Skeletal muscle tissue (tissue), 3 donors: ENCODE measurements at regions not wholly inside any gene's neighbourhood (a gene's known extent, or its start where the extent isn't known, plus 50 kb on each side); places are given as distances from the start of the nearest gene placed in this dataset.

ENCODE experiments used
- H3K27ac ChIP-seq: one replicate; pipeline ENCODE4 v1.7.0; 2013; ENCODE audit warnings: mild to moderate bottlenecking, low read depth, low read length, inconsistent platforms
- H3K27me3 ChIP-seq, 3 donors: one replicate each; pipeline ENCODE4 v1.7.0; 2013; ENCODE audit warnings: low read length in 3 of 3; ENCODE audit not compliant: control insufficient read depth in 3 of 3, insufficient read depth in 3 of 3
- H3K36me3 ChIP-seq, 3 donors: one replicate each; pipeline ENCODE4 v1.7.0; 2013; ENCODE audit warnings: low read length in 3 of 3; ENCODE audit not compliant: control insufficient read depth in 3 of 3, insufficient read depth in 3 of 3
- H3K4me1 ChIP-seq, 3 donors: one replicate each; pipeline ENCODE4 v1.7.0; 2013; ENCODE audit warnings: low read length in 3 of 3, mild to moderate bottlenecking in 3 of 3; ENCODE audit not compliant: control insufficient read depth in 3 of 3, insufficient read depth in 3 of 3
- H3K4me3 ChIP-seq, 3 donors: one replicate each; pipeline ENCODE4 v1.7.0; 2013; ENCODE audit warnings: low read length in 3 of 3
- H3K9ac ChIP-seq, 3 donors: one replicate each; pipeline ENCODE4 v1.7.0; 2013; ENCODE audit warnings: low read length in 3 of 3, mild to moderate bottlenecking in 3 of 3, moderate library complexity in 2 of 3, low read depth in 1 of 3
- H3K9me3 ChIP-seq, 3 donors: one replicate each; pipeline ENCODE4 v1.7.0; 2013; ENCODE audit warnings: low read length in 3 of 3; ENCODE audit not compliant: control insufficient read depth in 3 of 3
- donor health status: Osteomylitis.

- Histone ChIP-seq H3K4me3 (no peak overlapping the region), H3K4me1 (no peaks in the 10 kb centered on the region), H3K27me3 (no peaks in the 10 kb centered on the region), H3K9ac (no peak overlapping the region), H3K9me3 (peaks cover 0 to 7% (median 0%) of the 10 kb centered on the region in 3 donors), H3K36me3 (peaks cover 0 to 12% (median 6%) of the 10 kb centered on the region in 3 donors), H3K27ac (no peak overlapping the region)
Observed at GRCh38 chr6:159620947-159621346, 72.1 kb downstream of the SOD2 start.

GRCh38 chr6:159617444-159617843 lies 75.6 kb downstream of the SOD2 start:
- Histone ChIP-seq H3K9ac (no peak overlapping the region), H3K27me3 (no peaks in the 10 kb centered on the region), H3K36me3 (peaks cover 0 to 12% (median 6%) of the 10 kb centered on the region in 3 donors), H3K4me3 (peak overlapping the region in 1 of 3 donors; percentile 22), H3K9me3 (peaks cover 0 to 7% (median 0%) of the 10 kb centered on the region in 3 donors), H3K4me1 (no peaks in the 10 kb centered on the region), H3K27ac (no peak overlapping the region)

GRCh38 chr6:159616456-159616855 lies 76.6 kb downstream of the SOD2 start:
- peaks cover 0 to 12% (median 6%) of the 10 kb centered on the region in 3 donors for H3K36me3 ChIP-seq
- H3K9me3 ChIP-seq: peaks cover 0 to 7% (median 0%) of the 10 kb centered on the region in 3 donors
- no peak overlapping the region for H3K9ac ChIP-seq
- no peaks in the 10 kb centered on the region for H3K27me3 ChIP-seq
- no peak overlapping the region for H3K4me3 ChIP-seq
- H3K4me1 ChIP-seq: no peaks in the 10 kb centered on the region
- no peak overlapping the region for H3K27ac ChIP-seq

GRCh38 chr6:159615918-159616317 lies 77.1 kb downstream of the SOD2 start:
- Histone ChIP-seq H3K9me3 (peaks cover 0 to 7% (median 0%) of the 10 kb centered on the region in 3 donors), H3K9ac (no peak overlapping the region), H3K4me1 (no peaks in the 10 kb centered on the region), H3K4me3 (no peak overlapping the region), H3K27me3 (no peaks in the 10 kb centered on the region), H3K27ac (no peak overlapping the region), H3K36me3 (peaks cover 0 to 12% (median 6%) of the 10 kb centered on the region in 3 donors)

DNA sequence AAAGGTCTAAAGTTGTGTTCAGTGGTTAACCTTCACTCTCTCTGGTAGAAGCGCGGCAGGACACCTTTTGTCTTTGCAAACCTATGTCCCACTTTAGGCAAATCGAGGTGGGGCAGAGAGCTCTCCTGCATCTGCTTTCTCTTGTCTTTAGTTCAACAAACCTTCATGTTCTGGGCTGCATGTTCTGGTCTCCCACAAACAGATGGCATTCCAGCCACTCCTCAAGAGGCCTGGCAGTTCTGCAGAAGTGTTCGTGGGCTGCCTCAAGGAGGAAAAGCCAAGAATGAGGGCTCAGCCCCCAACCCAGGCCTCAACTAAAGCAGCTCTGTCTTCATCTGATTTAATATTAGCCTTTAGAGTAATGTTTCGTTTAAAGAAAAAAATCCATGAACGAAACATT lies 82.2 kb downstream of the SOD2 start:
- Histone ChIP-seq H3K4me3 (no peak overlapping the region), H3K9me3 (no peaks in the 10 kb centered on the region), H3K27ac (no peak overlapping the region), H3K4me1 (no peaks in the 10 kb centered on the region), H3K9ac (no peak overlapping the region), H3K27me3 (no peaks in the 10 kb centered on the region), H3K36me3 (no peaks in the 10 kb centered on the region)

- no peak overlapping the region for H3K27ac ChIP-seq
- no peak overlapping the region for H3K4me3 ChIP-seq
- no peak overlapping the region for H3K9ac ChIP-seq
- H3K36me3 ChIP-seq: no peaks in the 10 kb centered on the region
- no peaks in the 10 kb centered on the region for H3K4me1 ChIP-seq
- H3K27me3 ChIP-seq: no peaks in the 10 kb centered on the region
- no peaks in the 10 kb centered on the region for H3K9me3 ChIP-seq
Observed at GRCh38 chr6:159609652-159610178, 83.3 kb downstream of the SOD2 start.

GRCh38 chr6:159608961-159609651 lies 83.9 kb downstream of the SOD2 start:
- Histone ChIP-seq H3K36me3 (no peaks in the 10 kb centered on the region), H3K4me3 (no peak overlapping the region), H3K27ac (no peak overlapping the region), H3K9me3 (no peaks in the 10 kb centered on the region), H3K4me1 (no peaks in the 10 kb centered on the region), H3K27me3 (no peaks in the 10 kb centered on the region), H3K9ac (no peak overlapping the region)

DNA sequence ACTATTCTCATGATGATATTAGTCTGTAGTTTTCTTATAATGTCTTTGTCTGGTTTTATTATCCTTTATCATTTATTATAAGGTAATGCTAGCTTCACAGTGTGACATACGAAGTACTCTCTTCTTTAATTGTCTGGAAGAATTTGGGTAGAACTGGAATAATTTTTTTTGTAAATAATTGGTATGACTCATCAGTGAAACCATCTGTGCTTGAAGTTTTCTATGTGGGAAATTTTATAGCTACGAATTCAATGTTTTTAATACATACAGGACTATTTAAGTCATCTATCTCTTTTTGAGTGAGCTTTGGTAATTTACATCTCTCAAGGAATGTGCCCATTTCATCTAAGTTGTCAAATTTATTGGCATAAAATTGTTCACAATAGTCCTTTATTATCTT lies 86.3 kb downstream of the SOD2 start:
- Histone ChIP-seq H3K4me1 (no peaks in the 10 kb centered on the region), H3K9ac (no peak overlapping the region), H3K27ac (no peak overlapping the region), H3K36me3 (no peaks in the 10 kb centered on the region), H3K27me3 (no peaks in the 10 kb centered on the region), H3K4me3 (no peak overlapping the region), H3K9me3 (no peaks in the 10 kb centered on the region)

GRCh38 chr6:159604443-159604956 lies 88.5 kb downstream of the SOD2 start:
- no peak overlapping the region for H3K27ac ChIP-seq

GRCh38 chr6:159602431-159603041 lies 90.5 kb downstream of the SOD2 start:
- Histone ChIP-seq H3K27ac (no peak overlapping the region), H3K9me3 (no peaks in the 10 kb centered on the region), H3K36me3 (no peaks in the 10 kb centered on the region), H3K4me3 (no peak overlapping the region), H3K4me1 (no peaks in the 10 kb centered on the region), H3K9ac (no peak overlapping the region), H3K27me3 (no peaks in the 10 kb centered on the region)

More at GRCh38 chr6:159604443-159604956, 88.5 kb downstream of the SOD2 start:
- Histone ChIP-seq H3K4me3 (no peak overlapping the region), H3K4me1 (no peaks in the 10 kb centered on the region), H3K9me3 (no peaks in the 10 kb centered on the region), H3K36me3 (no peaks in the 10 kb centered on the region), H3K9ac (no peak overlapping the region), H3K27me3 (no peaks in the 10 kb centered on the region)
